ENCODE measurements at regions not wholly inside any gene's neighbourhood (a gene's known extent, or its start where the extent isn't known, plus 50 kb on each side); places are given as distances from the start of the nearest gene placed in this dataset.

DNA sequence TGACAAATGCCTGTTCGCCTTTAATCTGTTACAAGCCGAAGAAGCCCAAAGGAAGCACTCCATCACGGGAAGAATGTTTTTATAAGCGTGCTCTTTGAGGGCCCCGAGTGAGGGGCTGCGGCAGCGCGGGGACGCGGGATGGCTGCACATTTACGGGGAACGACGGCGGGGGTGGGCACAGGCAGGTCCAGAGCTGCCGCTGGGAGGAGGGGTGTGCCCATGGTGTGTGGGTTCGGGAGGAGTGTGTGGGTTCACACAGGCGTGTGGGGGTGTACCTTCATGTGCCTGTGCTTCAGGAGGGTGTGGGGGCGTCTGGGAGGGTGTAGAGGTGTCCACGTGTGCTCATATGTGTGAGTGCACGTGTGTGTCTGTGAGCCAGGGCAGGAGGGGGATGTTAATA, 155.9 kb upstream of the ZC3H12A start:
- Histone ChIP-seq H2AFZ (ENCODE audit: low read depth, low read length, poor library complexity, severe bottlenecking) (no peak overlapping the region), H3K27ac (ENCODE audit: low read depth, low read length) (no peak overlapping the region), H3K4me2 (ENCODE audit: low read length) (no peak overlapping the region), H3K9me3 (ENCODE audit: control insufficient read depth in 1 of 2, insufficient read depth in 1 of 2, low read depth in 1 of 2, low read length in 2 of 2) (no peaks in the 10 kb centered on the region), H3K4me1 (ENCODE audit: control insufficient read depth in 1 of 2, insufficient read depth in 2 of 2, low read length in 2 of 2) (no peaks in the 10 kb centered on the region), H3K27me3 (ENCODE audit: insufficient read depth, low read length) (peaks cover 70% of the 10 kb centered on the region), H3K9me2 (ENCODE audit: insufficient read depth) (no peaks in the 10 kb centered on the region), H3K36me3 (ENCODE audit: control insufficient read depth in 1 of 2, insufficient read depth in 2 of 2, low read length in 2 of 2) (no peaks in the 10 kb centered on the region), H3K79me2 (ENCODE audit: insufficient read depth, low read length) (no peaks in the 10 kb centered on the region), H3K4me3 (replicated peaks in 1 of 2; ENCODE audit: low read depth in 1 of 2, low read length in 2 of 2) (no peak overlapping the region), H3K9ac (ENCODE audit: low read length) (no peak overlapping the region), H4K20me1 (ENCODE audit: insufficient read depth) (no peaks in the 10 kb centered on the region)
- TF ChIP-seq JUND (IDR thresholded peaks at IDR 0.05) (no peak), ZFX (IDR thresholded peaks at IDR 0.05) (no peak), ELF1 (IDR thresholded peaks at IDR 0.05; ENCODE audit: borderline replicate concordance, low read depth) (no peak), CBX3 (IDR thresholded peaks at IDR 0.05; ENCODE audit: low read depth) (no peak), FOSL1 (IDR thresholded peaks at IDR 0.05; ENCODE audit: low read depth) (no peak), SIN3A (IDR thresholded peaks at IDR 0.05; ENCODE audit: low read depth) (no peak), EZH2 (IDR thresholded peaks at IDR 0.05) (no peak), TCF7L2 (IDR thresholded peaks at IDR 0.05; ENCODE audit: borderline replicate concordance, extremely low read depth, insufficient read depth, insufficient read length) (no peak), EGR1 (IDR thresholded peaks at IDR 0.05; ENCODE audit: low read depth) (no peak), CEBPB (IDR thresholded peaks at IDR 0.05; ENCODE audit: low read depth) (no peak), ZNF274 (IDR thresholded peaks at IDR 0.05; ENCODE audit: low read depth, low read length) (no peak), POLR2A (IDR thresholded peaks at IDR 0.05; ENCODE audit: borderline replicate concordance, extremely low read depth, insufficient read depth, insufficient read length) (no peak), SRF (IDR thresholded peaks at IDR 0.05; ENCODE audit: low read depth) (no peak), RAD21 (IDR thresholded peaks at IDR 0.05; ENCODE audit: low read depth) (no peak), SP1 (IDR thresholded peaks at IDR 0.05; ENCODE audit: low read depth) (no peak)
- TF ChIP-seq, protein P1, sequence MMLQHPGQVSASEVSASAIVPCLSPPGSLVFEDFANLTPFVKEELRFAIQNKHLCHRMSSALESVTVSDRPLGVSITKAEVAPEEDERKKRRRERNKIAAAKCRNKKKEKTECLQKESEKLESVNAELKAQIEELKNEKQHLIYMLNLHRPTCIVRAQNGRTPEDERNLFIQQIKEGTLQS (IDR thresholded peaks at IDR 0.05): no peak
- TF ChIP-seq, protein P2, sequence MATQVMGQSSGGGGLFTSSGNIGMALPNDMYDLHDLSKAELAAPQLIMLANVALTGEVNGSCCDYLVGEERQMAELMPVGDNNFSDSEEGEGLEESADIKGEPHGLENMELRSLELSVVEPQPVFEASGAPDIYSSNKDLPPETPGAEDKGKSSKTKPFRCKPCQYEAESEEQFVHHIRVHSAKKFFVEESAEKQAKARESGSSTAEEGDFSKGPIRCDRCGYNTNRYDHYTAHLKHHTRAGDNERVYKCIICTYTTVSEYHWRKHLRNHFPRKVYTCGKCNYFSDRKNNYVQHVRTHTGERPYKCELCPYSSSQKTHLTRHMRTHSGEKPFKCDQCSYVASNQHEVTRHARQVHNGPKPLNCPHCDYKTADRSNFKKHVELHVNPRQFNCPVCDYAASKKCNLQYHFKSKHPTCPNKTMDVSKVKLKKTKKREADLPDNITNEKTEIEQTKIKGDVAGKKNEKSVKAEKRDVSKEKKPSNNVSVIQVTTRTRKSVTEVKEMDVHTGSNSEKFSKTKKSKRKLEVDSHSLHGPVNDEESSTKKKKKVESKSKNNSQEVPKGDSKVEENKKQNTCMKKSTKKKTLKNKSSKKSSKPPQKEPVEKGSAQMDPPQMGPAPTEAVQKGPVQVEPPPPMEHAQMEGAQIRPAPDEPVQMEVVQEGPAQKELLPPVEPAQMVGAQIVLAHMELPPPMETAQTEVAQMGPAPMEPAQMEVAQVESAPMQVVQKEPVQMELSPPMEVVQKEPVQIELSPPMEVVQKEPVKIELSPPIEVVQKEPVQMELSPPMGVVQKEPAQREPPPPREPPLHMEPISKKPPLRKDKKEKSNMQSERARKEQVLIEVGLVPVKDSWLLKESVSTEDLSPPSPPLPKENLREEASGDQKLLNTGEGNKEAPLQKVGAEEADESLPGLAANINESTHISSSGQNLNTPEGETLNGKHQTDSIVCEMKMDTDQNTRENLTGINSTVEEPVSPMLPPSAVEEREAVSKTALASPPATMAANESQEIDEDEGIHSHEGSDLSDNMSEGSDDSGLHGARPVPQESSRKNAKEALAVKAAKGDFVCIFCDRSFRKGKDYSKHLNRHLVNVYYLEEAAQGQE (IDR thresholded peaks at IDR 0.05; ENCODE audit: low read depth): no peak
- TF ChIP-seq, protein P3, sequence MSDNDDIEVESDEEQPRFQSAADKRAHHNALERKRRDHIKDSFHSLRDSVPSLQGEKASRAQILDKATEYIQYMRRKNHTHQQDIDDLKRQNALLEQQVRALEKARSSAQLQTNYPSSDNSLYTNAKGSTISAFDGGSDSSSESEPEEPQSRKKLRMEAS (IDR thresholded peaks at IDR 0.05): no peak
- TF ChIP-seq, protein P4, sequence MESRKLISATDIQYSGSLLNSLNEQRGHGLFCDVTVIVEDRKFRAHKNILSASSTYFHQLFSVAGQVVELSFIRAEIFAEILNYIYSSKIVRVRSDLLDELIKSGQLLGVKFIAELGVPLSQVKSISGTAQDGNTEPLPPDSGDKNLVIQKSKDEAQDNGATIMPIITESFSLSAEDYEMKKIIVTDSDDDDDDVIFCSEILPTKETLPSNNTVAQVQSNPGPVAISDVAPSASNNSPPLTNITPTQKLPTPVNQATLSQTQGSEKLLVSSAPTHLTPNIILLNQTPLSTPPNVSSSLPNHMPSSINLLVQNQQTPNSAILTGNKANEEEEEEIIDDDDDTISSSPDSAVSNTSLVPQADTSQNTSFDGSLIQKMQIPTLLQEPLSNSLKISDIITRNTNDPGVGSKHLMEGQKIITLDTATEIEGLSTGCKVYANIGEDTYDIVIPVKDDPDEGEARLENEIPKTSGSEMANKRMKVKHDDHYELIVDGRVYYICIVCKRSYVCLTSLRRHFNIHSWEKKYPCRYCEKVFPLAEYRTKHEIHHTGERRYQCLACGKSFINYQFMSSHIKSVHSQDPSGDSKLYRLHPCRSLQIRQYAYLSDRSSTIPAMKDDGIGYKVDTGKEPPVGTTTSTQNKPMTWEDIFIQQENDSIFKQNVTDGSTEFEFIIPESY (IDR thresholded peaks at IDR 0.05; ENCODE audit: extremely low read depth, insufficient replicate concordance, low read length): no peak
- CTCF ChIA-PET: no interaction called here
- BruUV-seq (replicated peaks): no TSS peak
- DNase-seq (ENCODE audit: low read depth, low spot score): no peak
- POLR2A ChIA-PET: no interaction called here
- intact Hi-C loops (cut with micrococcal nuclease): no loop called here
- no peak for ATAC-seq
- RAD21 ChIA-PET (ENCODE audit: low non-redundant PET in 1 of 2, low total read pairs in 2 of 2, uncharacterized antibody in 2 of 2, unreplicated experiment in 2 of 2): no interaction called here

Data from HCT116 (cell line).